ENCODE measurements at regions not wholly inside any gene's neighbourhood (a gene's known extent, or its start where the extent isn't known, plus 50 kb on each side); places are given as distances from the start of the nearest gene placed in this dataset.
"Not testable (repeated sequence)": the region's sequence is repeated elsewhere in the genome, so short reads cannot be mapped to it uniquely, and the experiment has no call there.

DNA sequence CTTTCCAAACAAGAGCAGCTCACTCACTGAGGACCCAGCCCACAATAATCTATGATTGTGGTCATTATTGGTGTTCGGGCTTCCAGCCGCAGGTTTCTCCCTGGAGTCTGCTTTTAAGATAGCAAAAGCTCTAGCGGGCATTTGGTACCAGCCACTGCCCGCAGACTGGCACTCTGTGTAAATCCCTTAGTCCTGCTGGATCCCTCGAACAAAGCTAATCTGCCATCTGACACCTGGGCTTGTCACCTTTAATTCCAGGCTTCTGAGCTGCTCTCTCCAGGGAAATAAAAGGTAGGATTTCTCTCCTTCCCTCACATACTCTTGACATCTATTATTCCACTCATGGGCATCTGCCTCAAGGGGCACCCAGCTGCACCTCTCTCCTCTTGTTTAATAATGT is 158.7 kb downstream of the PDCD6IP start:
- peak; percentile 15 for DNase-seq

DNA sequence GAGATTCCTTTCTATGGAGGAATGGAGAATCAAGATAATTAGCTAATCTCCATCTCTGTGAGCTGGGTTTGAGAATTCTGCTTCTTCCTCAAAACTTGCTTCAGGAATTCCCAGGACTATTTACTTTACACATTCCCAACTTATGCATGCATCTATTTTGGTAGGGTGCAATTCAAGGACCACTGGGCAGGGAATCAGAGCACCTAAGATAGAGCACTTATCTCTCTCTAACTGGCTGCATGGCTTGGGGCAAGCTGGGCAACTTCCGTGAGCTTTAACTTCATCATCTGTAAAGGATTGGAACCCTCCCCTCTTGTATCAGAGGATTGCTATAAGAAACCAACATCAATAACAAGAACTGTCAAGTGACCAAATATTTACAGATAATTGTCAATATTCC is 160.2 kb downstream of the PDCD6IP start:
- no peak for DNase-seq

GRCh38 chr3:33962396-33962795 is 164.0 kb downstream of the PDCD6IP start:
- DNase-seq = peak; percentile 45

DNA sequence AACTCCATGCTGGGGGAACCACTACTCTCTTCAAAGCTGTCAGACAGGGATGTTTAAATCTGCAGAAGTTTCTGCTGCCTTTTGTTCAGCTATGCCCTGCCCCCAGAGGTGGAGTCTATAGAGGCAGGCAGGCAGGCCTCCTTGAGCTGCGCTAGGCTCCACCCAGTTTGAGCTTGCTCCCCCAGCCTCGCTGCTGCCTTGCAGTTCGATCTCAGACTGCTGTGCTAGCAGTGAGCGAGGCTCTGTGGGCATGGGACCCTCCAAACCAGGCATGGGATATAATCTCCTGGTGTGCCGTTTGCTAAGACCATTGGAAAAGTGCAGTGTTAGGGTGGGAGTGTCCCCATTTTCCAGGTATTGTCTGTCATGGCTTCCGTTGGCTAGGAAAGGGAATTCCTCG is 171.8 kb downstream of the PDCD6IP start:
- DNase-seq = not testable (repeated sequence)

DNA sequence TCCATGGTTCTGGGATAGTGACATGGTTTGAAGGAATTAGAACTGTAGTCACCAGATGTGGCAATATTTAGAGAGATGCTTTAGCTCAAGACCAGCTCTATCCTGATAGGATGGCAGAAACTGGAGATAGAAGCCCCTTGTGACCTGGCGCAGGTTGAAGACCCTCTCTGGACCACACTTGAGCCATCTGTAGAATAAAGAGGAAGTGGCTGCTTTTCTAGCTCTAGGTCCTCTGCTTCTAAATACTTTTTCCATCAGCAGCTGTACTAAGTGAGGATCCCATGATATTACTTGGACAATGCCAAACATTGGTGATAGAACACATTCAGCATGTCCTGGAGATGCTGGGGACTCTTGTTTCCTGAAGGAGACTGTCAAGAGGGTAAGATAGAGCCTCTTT is 172.6 kb downstream of the PDCD6IP start:
- no peak for DNase-seq

- no peak for DNase-seq
Measured at GRCh38 chr3:33975463-33975862, 177.0 kb downstream of the PDCD6IP start.

DNA sequence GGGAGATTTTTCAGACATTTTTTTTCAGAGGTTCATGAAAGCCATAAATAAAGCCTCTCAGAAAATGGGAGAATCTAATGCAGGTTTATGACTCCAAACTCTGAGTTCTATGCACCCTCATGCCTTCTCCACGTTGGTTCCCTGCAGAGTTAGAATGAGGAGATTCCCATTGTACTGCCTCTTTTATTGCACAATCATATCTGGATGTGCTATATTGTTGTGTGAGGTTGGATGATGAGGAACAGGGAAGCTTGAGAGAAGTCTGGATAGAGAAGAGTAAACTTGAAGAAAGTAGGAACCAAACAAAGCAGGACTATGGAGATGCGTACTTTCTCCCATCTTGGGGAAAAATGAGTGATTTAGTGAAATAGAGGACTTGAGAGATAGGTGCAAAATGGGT is 178.8 kb downstream of the PDCD6IP start:
- DNase-seq = no peak

DNA sequence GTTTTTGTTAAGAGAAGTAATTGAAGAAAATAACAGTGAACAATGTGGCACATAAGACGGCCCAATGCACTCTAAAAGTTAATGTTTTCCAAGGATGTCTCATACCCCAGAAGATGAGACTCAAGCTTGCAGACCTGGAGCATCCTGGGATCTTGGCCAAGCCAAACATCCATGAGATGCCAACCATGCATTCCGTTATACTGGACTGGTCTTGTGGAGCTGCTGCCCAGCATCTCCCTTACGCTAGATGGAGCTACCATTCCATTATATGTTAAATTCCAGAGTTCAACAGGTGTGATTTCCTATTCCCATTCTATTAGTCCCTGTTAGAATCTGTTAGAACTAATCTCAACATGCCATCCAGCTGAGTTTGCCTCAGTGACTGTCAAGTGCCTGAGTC is 181.8 kb downstream of the PDCD6IP start:
- DNase-seq = peak; percentile 53

DNA sequence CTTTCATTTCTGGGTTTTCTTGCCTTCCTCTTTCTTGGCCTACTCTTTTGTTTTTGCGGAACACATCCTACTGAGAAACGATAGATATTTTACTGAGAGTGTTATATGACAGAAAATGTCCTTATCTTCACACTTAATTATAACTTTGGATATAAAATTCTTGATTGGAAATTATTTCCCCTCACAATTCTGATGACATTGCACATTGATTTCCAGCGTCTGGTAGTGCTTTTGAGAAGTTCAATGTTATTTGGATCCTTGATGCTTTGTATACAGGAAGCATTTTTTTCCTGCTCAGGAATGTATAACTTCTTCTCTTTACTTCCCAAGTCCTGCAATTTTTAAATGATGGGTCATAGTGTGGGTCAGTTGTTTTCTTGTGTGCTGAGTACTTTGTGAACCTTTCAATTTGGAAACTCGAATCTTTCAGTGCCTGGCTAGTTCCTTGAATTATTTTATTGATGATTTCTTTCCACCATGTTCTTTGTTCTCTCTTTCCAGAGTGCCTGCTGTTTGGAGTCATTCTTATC is 183.9 kb downstream of the PDCD6IP start:
- DNase-seq = no peak

GRCh38 chr3:33982949-33983348 is 184.5 kb downstream of the PDCD6IP start:
- not testable (repeated sequence) for DNase-seq

- DNase-seq = no peak
Measured at GRCh38 chr3:33989229-33989628, 190.8 kb downstream of the PDCD6IP start.

- no peak for DNase-seq
Measured at GRCh38 chr3:33991673-33992072, 193.2 kb downstream of the PDCD6IP start.

DNA sequence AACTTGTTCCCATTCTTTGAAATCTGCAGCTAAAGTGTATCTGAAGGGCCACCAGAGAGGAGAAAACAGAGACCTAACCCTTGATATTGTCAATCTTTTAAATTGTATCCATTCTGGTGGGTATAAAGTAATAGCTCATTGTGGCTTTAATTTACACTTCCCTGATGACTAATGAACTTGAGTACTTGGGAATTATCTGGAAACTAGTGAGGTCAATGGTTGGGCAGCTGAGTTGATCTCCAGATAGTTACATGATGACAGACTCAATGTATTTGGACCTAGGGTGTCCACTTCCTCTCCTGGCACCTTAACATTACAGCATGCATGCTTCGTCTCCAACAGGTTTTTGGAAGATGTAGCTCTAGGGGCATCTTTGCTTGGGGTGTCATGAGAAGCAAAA is 195.2 kb downstream of the PDCD6IP start:
- no peak for DNase-seq

DNA sequence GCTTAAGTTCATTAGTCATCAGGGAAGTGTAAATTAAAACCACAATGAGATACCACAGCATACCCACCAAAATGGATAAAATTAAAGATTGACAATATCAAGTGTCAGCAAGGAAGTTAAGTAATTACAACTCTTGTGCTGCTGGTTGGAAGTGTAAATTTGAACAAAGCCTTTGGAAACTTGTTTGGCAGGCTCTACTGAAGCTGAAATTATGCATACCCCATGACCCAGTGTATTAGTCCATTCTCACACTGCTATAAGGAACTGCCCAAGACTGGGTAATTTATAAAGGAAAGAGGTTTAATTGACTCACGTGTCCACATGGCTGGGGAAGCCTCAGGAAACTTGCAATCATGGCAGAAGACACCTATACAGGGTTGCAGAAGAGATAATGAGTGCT is 196.1 kb downstream of the PDCD6IP start:
- no peak for DNase-seq

- DNase-seq = no peak
Measured at GRCh38 chr3:34000301-34000700, 201.9 kb downstream of the PDCD6IP start.

- DNase-seq = no peak
Measured at GRCh38 chr3:34001022-34001421, 202.6 kb downstream of the PDCD6IP start.

DNA sequence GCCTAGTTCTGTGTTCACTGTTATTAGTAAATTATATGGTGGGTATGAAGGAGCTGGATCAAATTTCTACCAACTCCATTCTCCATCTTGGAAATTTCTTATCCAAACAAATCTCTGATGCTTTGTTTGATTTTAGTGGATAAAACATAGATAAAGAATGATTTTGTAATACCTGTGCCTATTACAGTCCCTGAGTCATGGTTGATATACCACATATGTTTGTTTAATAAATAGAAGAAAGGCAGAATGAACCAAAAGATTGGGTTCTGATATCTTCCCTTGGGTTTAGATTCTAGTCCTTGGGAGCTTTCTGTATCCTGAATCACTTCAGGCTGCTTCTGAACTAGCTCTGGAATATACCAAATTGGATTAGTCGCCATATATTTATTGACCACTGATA is 203.6 kb downstream of the PDCD6IP start:
- DNase-seq = no peak

DNA sequence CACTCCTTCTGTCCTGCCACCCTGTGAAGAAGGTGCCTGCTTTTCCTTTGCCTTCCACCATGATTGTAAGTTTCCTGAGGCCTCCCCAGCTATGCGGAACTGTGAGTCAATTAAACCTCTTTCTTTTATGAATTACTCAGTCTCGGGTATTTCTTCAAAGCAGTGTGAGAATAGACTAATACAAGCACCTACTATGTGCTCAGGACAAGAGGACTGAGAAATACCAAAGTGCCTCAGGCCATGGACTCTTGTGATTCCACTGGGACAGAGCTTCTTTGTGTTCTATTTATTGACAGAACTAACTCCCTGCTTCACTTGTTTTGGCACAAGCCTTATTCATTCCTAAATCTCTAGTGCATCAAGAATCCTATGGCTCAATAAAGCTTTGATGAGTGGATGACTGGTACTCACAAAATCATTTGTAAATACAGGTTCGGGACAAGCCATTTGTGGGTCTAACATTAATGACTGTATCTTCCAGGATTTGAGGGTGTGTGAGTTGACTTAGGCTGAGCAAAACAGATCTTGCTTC is 204.2 kb downstream of the PDCD6IP start:
- no peak for DNase-seq

DNA sequence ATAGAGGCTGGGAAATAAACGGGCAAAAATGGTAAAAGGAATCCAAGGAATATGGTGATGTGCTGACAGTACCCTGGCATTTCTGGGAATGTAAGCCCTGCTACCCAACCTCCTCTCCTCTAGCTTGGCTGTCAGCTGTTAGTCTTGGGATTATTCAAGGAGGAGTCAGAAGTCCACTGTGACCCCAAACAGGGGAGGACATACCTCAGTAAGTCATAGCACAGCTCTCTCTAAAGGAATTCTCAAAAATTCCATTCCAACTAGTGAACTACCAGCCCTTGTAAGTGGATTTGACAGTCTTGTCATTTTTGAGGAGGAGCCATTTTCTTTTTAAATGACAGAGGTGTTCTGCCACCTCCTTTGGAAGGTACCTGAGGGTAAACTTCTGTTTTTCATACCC is 207.5 kb downstream of the PDCD6IP start:
- no peak for DNase-seq

- no peak for DNase-seq
Measured at GRCh38 chr3:34008191-34008590, 209.8 kb downstream of the PDCD6IP start.

DNA sequence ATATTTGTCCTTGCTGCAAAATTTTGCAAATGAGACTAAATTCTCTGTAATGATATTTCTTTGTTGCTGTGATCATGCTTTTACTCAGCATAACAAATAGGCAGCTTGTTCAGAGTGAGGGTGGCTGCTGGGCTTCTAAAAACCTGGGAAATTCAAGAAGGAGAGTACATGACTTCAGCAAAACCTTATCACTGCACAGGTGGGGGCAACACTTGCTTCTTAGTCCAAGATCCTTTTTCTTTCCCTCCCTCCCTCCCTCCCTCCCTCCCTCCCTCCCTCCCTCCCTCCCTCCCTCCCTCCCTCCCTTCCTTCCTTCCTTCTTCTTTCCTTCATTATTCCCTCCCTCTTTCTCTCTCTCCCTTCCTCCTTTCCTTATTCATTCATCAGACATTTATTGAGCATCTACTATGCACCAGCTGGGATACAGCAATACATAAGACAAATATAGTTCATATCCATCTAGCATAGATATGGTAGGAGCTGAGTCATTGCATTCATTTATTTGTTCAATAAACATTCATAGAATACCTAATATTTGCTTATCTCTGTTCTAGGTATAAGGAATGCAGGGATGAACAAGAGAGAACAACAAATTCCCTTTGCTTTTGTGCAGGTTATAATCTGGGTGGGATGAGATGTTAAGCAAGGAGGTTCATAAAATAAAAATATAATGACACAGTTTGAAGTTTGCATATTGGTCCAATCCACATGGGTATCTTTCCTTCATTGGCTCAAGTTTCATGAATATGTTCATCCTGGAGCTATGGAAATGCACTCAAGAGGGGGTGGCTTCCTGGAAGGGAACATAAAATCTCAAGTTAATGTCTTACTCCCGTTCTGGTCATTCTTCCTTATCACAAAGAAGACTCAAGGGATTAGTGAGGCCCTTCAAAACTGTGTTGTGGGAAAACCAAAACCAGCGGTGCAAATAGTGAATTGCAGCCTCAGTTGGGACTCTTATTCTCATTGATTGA is 210.7 kb downstream of the PDCD6IP start:
- DNase-seq = no peak

GRCh38 chr3:34011171-34012101 is 213.0 kb downstream of the PDCD6IP start:
- no peak for DNase-seq

- DNase-seq = no peak
Measured at GRCh38 chr3:34012102-34012461, 213.7 kb downstream of the PDCD6IP start.

Measured in NCI-H2171 treated with DMSO at 0.1 percent for 48 hours (cell line).